GM23338 (cell line): ENCODE measurements at regions not wholly inside any gene's neighbourhood (a gene's known extent, or its start where the extent isn't known, plus 50 kb on each side); places are given as distances from the start of the nearest gene placed in this dataset.

Experiments
- ATAC-seq: fragments of 200-7000 bp; cut with Tn5 transposase; 3 replicates; pipeline ENCODE4 v1.9.1; 2020
- DNase-seq: peaks from one replicate; pipeline ENCODE4 v3.0.0-alpha.2; 2015; ENCODE audit warnings: low spot score
- H2AFZ ChIP-seq: fragments of 200-600 bp; sonication (generic); 2 replicates; pipeline ENCODE4 v1.8.0; 2016; ENCODE audit warnings: antibody characterized with exemption, mild to moderate bottlenecking, moderate library complexity
- H3F3A ChIP-seq: fragments of 200-600 bp; sonication (generic); replicated peaks from 2 replicates; pipeline ENCODE4 v1.8.0; 2017; ENCODE audit warnings: antibody characterized with exemption, mixed run types, low read depth
- H3K27ac ChIP-seq: fragments of 200-600 bp; sonication (generic); 2 replicates; pipeline ENCODE4 v1.6.1; 2016; ENCODE audit warnings: low read depth
- H3K27me3 ChIP-seq: fragments of 200-600 bp; sonication (generic); 2 replicates; pipeline ENCODE4 v1.8.0; 2016; ENCODE audit warnings: mild to moderate bottlenecking, mixed run types, moderate library complexity; ENCODE audit not compliant: insufficient read depth
- H3K36me3 ChIP-seq: fragments of 200-600 bp; sonication (generic); 2 replicates; pipeline ENCODE4 v1.8.0; 2016; ENCODE audit warnings: mild to moderate bottlenecking; ENCODE audit not compliant: insufficient read depth
- H3K4me1 ChIP-seq: fragments of 200-600 bp; sonication (generic); 2 replicates; pipeline ENCODE4 v1.8.0; 2016; ENCODE audit warnings: mild to moderate bottlenecking, moderate library complexity; ENCODE audit not compliant: insufficient read depth
- H3K4me2 ChIP-seq: fragments of 200-600 bp; sonication (generic); 2 replicates; pipeline ENCODE4 v1.7.1; 2017; ENCODE audit warnings: mixed run types
- H3K4me3 ChIP-seq: fragments of 200-600 bp; sonication (generic); 2 replicates; pipeline ENCODE4 v1.6.1; 2016; ENCODE audit warnings: mixed run types
- H3K79me2 ChIP-seq: fragments of 200-600 bp; sonication (generic); replicated peaks from 2 replicates; pipeline ENCODE4 v1.8.0; 2017; ENCODE audit warnings: mild to moderate bottlenecking; ENCODE audit not compliant: insufficient read depth
- H3K9me2 ChIP-seq: fragments of 200-600 bp; sonication (generic); 2 replicates; pipeline ENCODE4 v1.8.0; 2017; ENCODE audit not compliant: insufficient read depth
- H4K20me1 ChIP-seq: fragments of 200-600 bp; sonication (generic); replicated peaks from 2 replicates; pipeline ENCODE4 v1.8.0; 2017; ENCODE audit warnings: mild to moderate bottlenecking; ENCODE audit not compliant: insufficient read depth
- H3K27ac Mint-ChIP-seq: 2 replicates; pipeline ENCODE4 v1.8.0; 2020; ENCODE audit warnings: inconsistent platforms, mild to moderate bottlenecking, moderate library complexity, mixed read lengths
- H3K27me3 Mint-ChIP-seq: 3 replicates; pipeline ENCODE4 v1.8.0; 2022; ENCODE audit warnings: low read depth, mild to moderate bottlenecking, moderate library complexity, mixed read lengths, inconsistent platforms; ENCODE audit not compliant: insufficient read depth, poor library complexity
- H3K36me3 Mint-ChIP-seq: 3 replicates; pipeline ENCODE4 v1.8.0; 2021; ENCODE audit warnings: low read depth, mild to moderate bottlenecking, inconsistent platforms, moderate library complexity, mixed read lengths
- H3K4me1 Mint-ChIP-seq: 3 replicates; pipeline ENCODE4 v1.8.0; 2020; ENCODE audit warnings: mild to moderate bottlenecking, inconsistent platforms, mixed read lengths
- H3K4me3 Mint-ChIP-seq: 3 replicates; pipeline ENCODE4 v1.8.0; 2021; ENCODE audit warnings: moderate library complexity, mild to moderate bottlenecking, inconsistent platforms, mixed read lengths
- H3K9me3 Mint-ChIP-seq: 3 replicates; pipeline ENCODE4 v1.8.0; 2020; ENCODE audit warnings: moderate library complexity, mild to moderate bottlenecking, inconsistent platforms, mixed read lengths
- CREB1 ChIP-seq: fragments of 250-450 bp; sonication (Bioruptor Pico); IDR thresholded peaks from 2 replicates; pipeline ENCODE4 v1.5.0; 2020; ENCODE audit warnings: low read depth, mild to moderate bottlenecking, moderate library complexity
- CTCF ChIP-seq, 2 experiments: fragments of 200-600 bp in 1 of 2; sonication (generic) in 1 of 2; conservative IDR thresholded peaks; 2 replicates each; pipeline versions ENCODE4 v1.5.1 to v1.6.1; 2016 to 2017; ENCODE audit warnings: antibody characterized with exemption in 2 of 2, low read depth in 2 of 2, mild to moderate bottlenecking in 2 of 2, moderate library complexity in 1 of 2
- ETS1 ChIP-seq: IDR thresholded peaks from 2 replicates; pipeline ENCODE4 v1.6.1; 2016; ENCODE audit warnings: antibody characterized with exemption
- EZH2 ChIP-seq: fragments of 200-600 bp; sonication (generic); IDR thresholded peaks from one replicate; pipeline ENCODE4 v1.8.0; 2017; ENCODE audit warnings: antibody characterized with exemption, mild to moderate bottlenecking, low read depth; ENCODE audit not compliant: unreplicated experiment
- EZH2phosphoT487 ChIP-seq: fragments of 200-600 bp; sonication (generic); IDR thresholded peaks from one replicate; pipeline ENCODE4 v1.8.1; 2018; ENCODE audit warnings: antibody characterized with exemption; ENCODE audit not compliant: unreplicated experiment
- JUNB ChIP-seq: IDR thresholded peaks from one replicate; pipeline ENCODE4 v1.6.1; 2016; ENCODE audit warnings: antibody characterized with exemption; ENCODE audit not compliant: unreplicated experiment
- NANOG ChIP-seq: IDR thresholded peaks from 2 replicates; pipeline ENCODE4 v1.6.1; 2016; ENCODE audit warnings: antibody characterized with exemption, borderline replicate concordance
- POLR2AphosphoS5 ChIP-seq: IDR thresholded peaks from 2 replicates; pipeline ENCODE4 v1.6.1; 2016; ENCODE audit warnings: antibody characterized with exemption, low read depth
- REST ChIP-seq: IDR thresholded peaks from one replicate; pipeline ENCODE4 v1.6.1; 2018; ENCODE audit warnings: antibody characterized with exemption; ENCODE audit not compliant: unreplicated experiment
- STAT1 ChIP-seq: IDR thresholded peaks from one replicate; pipeline ENCODE4 v1.6.1; 2016; ENCODE audit warnings: antibody characterized with exemption; ENCODE audit not compliant: unreplicated experiment
- ZNF114 ChIP-seq: fragments of 250-450 bp; sonication (Bioruptor Pico); IDR thresholded peaks from 2 replicates; pipeline ENCODE4 v1.5.0; 2020; ENCODE audit warnings: mild to moderate bottlenecking, moderate library complexity
- ZNF331 ChIP-seq: fragments of 250-450 bp; sonication (Bioruptor Pico); IDR thresholded peaks from 2 replicates; pipeline ENCODE4 v1.5.0; 2020; ENCODE audit warnings: low read depth, mild to moderate bottlenecking, moderate library complexity
- ZNF462 ChIP-seq: fragments of 250-450 bp; sonication (Bioruptor Pico); IDR thresholded peaks from 2 replicates; pipeline ENCODE4 v1.5.0; 2020; ENCODE audit warnings: mild to moderate bottlenecking, moderate library complexity

GRCh38 chr20:61159957-61160686, 91.9 kb upstream of the CDH4 start:
- peaks cover 31% of the 10 kb centered on the region for H3K27me3 Mint-ChIP-seq

More at GRCh38 chr20:61159957-61160686, 91.9 kb upstream of the CDH4 start:
- Mint-ChIP-seq H3K9me3 (no peaks in the 10 kb centered on the region; the same call in 2 of the 3 replicates), H3K4me3 (no peak overlapping the region), H3K27ac (no peak overlapping the region), H3K36me3 (no peaks in the 10 kb centered on the region), H3K4me1 (peaks cover 6% of the 10 kb centered on the region; the same call in 2 of the 3 replicates)
- Histone ChIP-seq H3K79me2 (no peaks in the 10 kb centered on the region), H3K4me2 (no peak overlapping the region), H3K4me3 (no peak overlapping the region), H2AFZ (no peak overlapping the region), H3K27me3 (no peaks in the 10 kb centered on the region), H3K36me3 (no peaks in the 10 kb centered on the region), H3K9me2 (no peaks in the 10 kb centered on the region), H4K20me1 (no peaks in the 10 kb centered on the region), H3K27ac (no peak overlapping the region), H3F3A (no peaks in the 10 kb centered on the region), H3K4me1 (no peaks in the 10 kb centered on the region)
- TF ChIP-seq EZH2: no peak
- TF ChIP-seq ZNF331: no peak
- no peak for TF ChIP-seq CTCF (conservative IDR thresholded peaks at IDR 0.05; ENCODE audit: low read depth in 2 of 2)
- TF ChIP-seq POLR2AphosphoS5: no peak
- TF ChIP-seq STAT1: no peak
- TF ChIP-seq ETS1: no peak
- TF ChIP-seq NANOG: no peak
- TF ChIP-seq ZNF114 (CRISPR knock-in tag): no peak
- no peak for TF ChIP-seq JUNB
- TF ChIP-seq REST: no peak
- TF ChIP-seq CREB1 (CRISPR knock-in tag): no peak
- TF ChIP-seq ZNF462: no peak
- no peak for TF ChIP-seq EZH2phosphoT487
- DNase-seq (no peak), ATAC-seq (no peak)
